Activated CD8-positive, alpha-beta memory T cell treated with anti-CD3 and anti-CD28 coated beads, Interleukin-2, amount 50 U/mL, for 48 hours (primary cell): ENCODE measurements at regions not wholly inside any gene's neighbourhood (a gene's known extent, or its start where the extent isn't known, plus 50 kb on each side); places are given as distances from the start of the nearest gene placed in this dataset.

Experiments
- DNase-seq: peaks from one replicate; pipeline ENCODE4 v3.0.0-alpha.2; 2020

DNA sequence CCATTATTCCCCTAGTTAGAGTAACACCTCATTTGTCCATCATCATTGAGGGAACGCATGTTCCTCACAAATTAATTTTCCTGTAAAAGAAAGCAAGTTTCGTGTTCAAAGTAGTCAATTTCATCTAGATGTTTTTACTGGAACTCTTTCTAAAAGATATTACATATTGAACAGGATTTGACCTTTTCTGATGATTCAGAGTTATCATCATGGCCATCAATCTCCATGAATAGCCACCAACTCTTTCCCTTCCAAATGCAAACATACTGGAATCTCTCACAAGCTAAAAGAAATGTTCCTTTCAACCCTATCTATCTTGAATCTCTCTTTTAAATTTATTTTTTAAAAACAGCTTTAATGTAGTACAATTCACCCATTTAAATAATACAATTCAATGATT is 263.1 kb upstream of the FAR2 start:
- no peak for DNase-seq

DNA sequence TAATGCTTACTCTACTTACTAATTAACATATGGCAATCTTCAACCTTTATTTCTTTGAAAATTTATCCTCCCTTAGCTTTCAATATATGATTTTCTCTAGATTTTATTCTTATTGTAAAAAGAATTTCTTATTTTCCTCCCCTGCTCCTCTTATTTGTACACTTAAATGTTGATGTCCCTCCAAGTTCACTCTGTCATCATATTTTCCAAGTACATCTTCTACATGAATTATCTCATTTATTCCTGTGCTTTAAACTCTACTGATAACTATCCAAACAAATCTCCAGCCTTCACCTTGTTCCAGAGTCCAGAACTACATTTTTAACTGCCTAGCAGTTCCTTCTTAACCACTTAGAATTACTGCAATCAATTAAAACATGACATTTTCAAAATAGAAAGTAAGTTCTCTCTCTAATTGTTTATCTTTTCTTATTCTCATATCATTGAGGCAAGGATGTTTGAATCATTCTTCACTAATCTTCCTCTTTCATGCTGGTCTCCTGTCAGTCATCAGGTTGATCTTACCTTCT is 261.6 kb upstream of the FAR2 start:
- DNase-seq = no peak

DNA sequence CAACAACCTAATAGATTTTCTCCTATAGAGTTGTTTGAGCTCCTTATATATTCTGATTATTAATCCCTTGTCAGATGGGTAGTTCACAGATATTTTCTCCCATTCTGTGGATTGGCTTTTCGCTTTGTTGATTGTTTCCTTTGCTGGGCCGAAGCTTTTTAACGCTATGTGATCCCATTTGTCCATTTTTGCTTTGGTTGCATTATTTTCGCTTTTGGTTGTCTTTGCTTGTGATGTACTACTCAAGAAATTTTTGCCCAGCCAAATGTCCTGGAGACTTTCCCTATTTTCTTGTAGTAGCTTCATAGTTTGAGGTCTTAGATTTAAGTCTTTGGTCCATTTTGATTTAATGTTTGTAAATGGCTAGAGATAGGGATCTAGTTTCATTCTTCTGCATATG is 258.4 kb upstream of the FAR2 start:
- no peak for DNase-seq

DNA sequence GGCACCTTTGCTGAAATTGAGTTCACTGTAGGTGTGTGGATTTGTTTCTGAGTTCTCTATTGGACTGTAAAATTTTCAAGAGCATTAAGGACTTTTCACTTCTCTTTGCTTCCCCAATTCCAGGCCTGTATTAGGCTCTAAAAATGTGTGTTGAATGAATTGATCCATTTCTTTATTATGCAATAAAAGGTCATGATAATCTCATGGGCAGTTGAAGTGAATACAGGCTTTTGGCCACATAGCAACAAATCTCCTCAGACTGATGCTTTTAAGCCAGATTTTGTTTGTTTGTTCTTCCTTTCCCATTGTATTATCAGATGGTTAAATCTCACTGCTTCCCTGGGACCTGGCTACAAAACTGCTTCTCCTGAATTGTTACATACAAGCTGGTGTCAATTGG is 258.0 kb upstream of the FAR2 start:
- DNase-seq = no peak

DNA sequence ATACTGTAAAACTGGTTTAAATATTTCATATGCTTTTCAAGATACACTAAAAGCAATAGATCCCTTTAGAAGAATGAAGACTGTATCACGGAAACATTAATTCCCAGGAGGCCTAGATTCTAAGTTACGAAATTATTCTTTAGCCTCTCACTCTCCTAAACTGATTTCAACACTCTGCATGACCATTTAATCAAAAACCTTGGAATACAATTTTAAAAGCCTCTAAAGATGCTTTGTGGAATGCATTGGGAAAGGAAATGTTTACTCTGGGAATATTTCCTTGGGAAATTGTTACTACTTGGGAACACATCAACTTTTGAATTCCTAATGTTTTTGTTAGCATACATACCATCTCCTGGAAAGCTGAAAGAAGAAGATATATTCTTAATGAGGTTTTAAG is 255.7 kb upstream of the FAR2 start:
- DNase-seq = no peak

DNA sequence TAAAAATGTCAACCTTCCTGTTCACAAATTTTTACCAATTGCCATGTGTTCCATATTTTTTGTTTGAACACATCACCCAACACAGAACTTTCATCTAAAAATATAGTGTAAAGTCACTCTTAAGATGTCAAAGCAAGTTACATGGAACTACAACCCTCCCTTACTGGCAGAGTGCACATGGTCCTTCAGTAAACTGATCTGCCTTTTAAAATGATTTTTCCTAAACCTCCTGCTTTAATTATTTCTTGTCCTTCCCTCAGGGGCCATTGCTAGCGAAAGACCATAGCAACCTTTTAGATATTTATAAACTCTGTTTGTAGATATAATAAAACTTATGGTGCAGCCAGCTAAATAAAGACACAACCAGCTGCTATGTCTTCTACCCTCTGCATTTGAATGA is 255.2 kb upstream of the FAR2 start:
- DNase-seq = no peak

DNA sequence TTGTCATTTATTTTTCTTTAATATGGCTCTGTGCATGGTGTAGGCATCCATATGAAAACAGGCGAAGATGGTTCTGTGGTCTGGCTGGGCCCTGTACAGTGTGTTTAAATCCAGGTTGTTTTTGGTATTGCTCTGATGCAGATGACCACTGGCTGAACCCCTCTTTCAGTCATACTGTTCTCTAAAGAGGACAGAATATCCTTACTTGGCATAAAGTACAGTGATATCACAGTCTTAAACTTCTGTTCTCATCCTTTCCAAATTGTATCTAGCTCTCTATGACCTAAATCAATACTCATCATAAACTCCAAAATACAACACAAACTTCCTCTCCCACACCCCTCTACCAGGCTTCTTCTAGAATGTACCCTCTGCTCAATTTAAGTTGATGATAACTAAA is 252.7 kb upstream of the FAR2 start:
- DNase-seq = no peak

DNA sequence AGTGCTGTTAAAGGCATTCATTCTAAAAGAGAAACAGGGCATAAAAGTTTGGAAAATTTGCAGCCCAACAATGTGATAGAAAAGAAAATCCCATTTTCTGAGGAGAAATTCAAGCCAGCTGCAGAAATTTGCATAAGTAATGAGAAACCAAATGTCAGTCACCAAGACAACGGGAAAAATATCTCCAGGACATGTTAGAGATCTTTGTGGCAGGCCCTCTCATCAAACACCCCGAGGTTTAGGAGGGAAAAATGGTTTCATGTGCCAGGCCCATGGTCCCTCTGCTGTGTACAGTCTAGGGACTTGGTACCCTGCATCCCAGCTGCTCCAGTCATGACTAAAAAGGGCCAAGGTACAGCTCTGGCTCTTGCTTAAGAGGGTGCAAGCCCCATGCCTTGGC is 251.0 kb upstream of the FAR2 start:
- DNase-seq = no peak

DNA sequence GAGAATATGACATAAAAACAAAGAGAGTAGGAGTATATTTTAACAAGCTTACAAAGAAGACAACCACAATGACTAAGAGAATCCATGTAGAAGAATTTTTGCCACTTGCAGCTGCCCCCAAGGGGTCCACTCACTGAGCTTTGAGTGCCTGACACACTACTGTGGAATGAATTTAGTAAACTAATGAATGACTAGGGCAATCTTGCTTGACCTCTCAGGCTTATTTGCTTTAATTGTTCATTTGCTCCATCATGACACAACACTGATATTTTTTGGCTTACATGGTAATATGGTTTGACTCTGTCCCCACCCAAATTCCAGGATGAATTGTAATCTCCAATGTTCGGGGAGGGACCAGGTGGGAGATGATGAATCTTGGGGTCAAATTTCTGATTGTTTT is 249.1 kb upstream of the FAR2 start:
- DNase-seq = no peak

DNA sequence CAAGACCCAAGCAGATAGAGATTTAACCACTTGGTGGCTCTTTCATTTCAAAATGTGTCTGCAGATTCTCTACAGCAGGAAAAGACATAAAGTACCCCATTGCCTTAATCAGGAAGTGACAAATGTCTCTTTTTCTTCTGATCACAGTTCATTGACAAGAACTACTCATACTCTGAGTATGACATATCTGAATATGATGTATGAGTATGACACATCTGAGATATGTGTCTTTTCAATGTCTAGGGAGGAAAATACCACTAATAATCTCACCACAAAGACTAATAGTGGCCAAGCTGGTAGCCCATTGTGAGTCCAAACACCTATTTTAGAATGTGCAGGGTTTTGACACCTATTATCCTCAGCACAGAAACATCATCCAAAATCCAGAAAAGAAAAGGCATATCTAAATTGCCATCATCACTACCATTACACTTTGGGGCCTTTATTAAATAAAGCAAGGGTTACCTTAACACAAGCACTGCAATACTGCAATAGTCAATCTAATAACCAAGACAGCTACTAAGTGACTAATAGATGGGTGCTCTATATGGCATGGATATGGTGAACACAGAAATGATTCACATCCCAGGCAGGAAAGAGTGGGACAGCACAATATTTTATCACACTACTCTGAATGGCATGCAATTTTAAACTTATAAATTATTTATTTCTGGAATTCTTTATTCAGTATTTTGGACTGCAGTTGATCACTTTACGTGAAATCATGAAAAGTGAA is 243.7 kb upstream of the FAR2 start:
- DNase-seq = no peak

DNA sequence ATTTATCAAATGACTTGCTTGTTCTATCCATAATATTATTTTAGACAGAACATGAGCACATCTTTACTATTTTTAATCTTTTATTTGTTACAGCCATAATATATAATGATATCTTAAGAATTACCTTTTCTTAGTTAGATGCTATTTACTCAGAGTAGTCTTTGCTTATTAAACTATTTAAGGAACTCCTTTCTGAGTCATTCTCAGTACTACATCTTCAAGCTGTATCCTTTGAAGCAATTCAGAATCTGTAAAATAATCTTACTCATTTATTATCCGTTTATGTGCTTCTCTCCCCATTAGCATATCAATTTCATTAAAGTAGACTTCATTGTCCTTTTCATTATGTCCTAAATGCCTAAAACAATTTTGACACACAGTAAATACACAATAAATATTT is 240.4 kb upstream of the FAR2 start:
- DNase-seq = no peak

DNA sequence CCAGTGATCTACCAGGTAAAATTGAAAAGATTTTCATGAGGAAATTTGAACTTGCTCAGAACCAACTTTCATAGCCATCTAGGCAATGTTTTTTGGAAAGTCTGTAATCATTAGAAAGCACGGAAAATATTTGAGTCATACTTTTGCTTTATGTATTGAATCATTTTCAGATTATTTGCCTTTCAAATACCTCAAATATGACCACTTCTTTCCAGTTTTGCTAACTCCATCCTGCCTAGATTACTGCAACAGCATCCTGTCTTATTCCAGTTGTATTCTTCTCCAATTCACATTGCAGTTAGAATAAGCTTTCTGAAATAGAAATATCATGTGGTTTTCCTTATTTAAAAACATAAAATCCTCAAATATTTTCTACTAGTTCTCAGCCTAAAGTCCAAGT is 239.8 kb upstream of the FAR2 start:
- no peak for DNase-seq

DNA sequence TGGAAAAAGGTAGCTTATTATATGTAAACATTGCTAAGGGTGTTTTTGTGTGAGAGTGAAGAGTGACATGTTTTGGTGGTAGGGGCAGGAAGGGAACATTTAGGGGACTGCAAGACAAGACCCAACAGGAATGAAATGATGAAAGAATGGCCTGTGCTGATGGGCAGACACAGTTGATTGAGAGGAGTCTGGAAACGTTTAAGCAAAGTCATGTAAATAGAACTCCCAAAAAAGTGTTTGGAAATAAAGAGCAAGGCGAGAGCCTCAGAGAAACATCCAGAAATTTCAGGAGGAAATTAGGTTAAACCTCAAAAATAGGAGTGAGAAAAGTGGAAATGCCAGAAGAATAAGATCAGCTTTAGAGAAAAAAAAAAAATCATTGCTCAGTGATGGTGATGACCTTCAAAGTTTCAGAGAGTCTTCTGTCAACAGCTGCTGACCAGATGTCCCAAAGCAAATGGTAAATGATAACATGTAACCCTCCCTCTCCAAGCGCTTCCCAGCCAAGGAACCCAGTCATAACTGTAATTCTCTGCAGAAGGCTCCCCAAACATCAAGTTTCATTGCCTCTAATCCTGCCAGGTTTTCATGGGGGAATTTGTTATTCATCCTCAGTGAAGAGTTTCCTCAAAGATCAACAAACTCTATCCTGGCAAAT is 223.2 kb upstream of the FAR2 start:
- no peak for DNase-seq

DNA sequence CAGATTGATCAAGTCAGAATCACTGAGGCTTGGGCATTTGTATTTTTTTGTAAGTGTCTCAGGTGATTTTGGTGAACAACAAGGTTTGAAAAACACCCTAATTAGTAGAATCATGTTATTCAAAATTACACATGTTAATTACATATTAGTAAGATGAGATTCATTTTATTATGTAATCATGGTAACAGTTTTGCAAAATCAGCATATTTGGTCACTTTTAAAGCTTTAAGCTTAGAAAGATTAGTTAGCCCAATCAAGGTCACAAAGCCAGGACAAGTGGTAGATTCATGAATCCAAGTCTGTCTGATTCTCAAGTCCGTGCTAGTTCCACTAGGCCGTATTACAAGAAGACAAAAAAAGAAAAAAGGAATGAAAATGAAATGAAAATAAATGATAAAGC is 218.4 kb upstream of the FAR2 start:
- no peak for DNase-seq

DNA sequence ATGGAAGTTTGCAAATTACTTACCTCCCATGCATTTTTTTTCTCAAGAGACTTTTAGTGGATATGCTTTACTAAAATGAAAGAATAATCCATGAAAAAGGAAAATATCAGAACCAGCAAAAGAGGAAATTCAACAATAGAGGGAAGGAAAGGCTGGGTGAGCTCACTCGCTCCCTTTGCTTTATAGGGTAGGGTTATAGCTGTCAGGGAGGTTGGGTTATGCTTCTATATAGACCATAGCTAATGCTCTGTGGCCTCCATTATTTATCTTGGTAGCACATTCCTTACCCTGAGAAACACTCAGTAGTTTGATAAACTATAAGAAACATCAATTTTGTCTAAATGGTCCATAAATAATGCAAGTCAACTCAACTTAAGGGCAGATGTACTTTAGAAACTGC is 215.9 kb upstream of the FAR2 start:
- DNase-seq = no peak

DNA sequence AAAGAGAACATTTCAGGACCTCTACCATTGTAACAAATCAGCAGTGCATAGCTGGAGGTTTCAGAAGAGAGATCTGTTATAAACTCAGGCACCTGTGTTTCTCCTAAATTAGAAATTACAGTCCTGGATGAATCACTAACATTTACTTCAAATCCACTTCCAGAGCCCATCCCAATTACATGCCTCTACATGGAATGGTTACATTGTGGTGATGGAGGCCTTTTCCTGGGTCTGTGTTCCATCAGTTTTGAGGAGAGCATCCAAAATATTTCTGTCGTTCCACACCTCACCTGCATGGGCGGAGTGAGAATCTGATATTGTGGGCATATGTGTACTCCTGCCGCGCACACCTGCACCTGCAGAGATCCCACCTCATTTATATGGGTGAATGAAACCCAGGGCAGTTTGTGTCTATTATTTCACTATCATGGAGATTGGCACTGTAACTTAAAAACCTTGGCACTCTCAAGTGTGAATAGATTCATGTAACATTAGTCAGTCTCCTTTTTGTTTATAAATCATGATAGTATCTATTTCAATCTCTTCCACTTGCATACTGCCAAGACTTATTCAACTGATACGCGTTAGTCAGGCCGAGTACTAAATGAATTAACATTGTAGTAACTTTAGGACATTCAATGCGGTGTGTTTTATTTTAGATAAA is 215.1 kb upstream of the FAR2 start:
- no peak for DNase-seq

DNA sequence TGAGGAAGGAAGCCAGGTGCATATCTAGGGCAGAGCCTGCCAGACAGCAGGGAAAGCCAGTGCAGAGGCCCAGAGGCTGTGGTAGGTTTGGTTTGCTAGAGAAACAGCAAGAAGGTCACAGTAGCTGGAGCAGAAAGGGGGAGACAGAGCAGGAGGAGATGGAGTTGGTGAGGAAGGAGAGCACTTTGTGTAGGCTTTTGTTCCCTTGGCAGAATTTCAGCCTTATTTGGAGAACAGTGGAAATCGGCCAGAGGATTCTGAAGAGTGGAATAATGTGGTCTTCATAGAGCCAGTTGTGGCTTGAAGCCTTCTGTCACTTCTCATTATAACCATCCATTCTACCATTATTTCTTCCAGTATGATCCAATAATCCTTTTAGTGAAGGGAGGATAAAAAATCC is 212.9 kb upstream of the FAR2 start:
- DNase-seq = no peak

DNA sequence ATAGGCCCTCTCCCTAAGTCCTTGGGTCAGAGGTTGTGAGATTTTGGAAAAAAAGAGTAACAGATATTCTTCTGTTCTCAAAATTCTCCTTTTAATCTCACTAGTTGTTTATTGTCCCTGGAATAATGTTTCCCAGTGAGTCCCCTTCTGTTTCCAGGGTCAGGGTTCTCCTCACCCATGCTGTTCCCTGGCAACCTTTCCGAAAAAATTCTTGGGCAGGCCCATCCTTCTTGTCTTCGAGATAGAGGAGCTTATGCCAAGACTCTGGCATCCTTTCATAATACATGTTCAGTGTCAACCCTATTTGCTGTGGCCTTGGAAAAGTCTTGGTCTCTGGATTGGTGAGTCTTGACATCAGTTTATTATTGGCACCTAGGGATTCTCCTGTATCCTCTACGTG is 212.4 kb upstream of the FAR2 start:
- no peak for DNase-seq

DNA sequence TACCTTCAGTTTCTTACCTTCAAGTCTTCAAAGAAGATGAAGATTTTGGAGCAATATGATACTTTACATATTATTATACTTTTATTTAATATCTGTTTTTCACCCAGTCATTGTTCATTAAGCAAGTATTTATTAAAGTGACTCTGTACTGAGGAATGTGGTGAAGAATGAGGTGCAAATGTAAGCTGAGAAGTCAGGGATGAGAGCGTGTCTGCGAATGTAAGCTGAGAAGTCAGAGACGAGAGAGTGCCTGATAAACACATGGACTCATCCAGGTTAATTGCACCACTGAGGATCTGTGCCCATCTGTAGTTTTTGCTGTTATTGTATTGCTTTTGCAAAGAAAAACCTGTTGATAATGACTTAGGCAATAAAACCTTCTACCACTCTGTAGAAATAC is 211.9 kb upstream of the FAR2 start:
- no peak for DNase-seq

DNA sequence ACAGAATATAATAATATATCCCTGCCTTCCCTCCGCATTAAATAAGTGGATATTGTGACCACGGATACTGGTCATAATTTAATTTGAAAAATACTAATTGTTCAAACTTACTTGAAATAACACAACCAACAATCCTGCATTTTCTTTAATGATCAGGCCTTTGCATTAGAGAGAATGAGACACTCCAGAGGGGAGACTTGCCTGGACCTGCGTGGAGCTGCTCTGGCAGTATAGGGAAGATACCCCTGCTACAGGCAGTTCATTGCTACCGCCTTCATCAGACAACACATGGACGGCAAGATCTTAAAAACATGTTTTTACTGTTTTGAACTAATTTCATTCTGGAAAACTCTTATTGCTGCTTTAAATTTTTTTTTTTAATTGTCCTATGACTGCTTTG is 211.0 kb upstream of the FAR2 start:
- no peak for DNase-seq

DNA sequence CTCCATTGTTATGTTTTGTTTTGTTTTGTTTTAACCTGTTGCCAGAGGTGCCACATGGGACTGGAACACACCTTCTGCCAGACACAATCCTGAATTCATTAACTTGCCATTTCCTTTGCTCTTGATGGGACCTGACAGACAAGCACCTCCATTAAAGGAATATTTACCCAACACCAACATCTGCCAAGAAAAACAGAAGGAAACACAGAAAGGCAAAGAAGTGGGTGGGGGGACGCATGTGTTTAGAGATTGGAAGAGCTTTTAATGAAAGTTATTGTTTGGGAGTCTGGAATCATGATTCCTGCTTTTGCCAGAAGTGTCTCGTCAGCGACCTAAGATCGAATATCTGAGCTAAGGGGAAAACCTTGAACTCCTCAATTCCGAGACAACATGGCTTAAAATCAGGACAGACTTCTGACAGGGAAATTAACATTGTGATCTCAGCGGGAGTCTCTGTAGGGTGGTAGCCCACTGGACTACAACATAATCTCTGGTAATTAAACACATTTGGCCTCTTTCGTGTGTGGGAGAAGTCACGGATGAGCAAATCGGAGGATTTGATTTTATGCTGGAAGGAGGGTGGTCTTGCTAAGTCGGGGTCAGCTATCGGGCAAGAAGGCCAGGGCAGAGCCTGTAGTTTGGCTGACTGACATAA is 210.4 kb upstream of the FAR2 start:
- DNase-seq = no peak

DNA sequence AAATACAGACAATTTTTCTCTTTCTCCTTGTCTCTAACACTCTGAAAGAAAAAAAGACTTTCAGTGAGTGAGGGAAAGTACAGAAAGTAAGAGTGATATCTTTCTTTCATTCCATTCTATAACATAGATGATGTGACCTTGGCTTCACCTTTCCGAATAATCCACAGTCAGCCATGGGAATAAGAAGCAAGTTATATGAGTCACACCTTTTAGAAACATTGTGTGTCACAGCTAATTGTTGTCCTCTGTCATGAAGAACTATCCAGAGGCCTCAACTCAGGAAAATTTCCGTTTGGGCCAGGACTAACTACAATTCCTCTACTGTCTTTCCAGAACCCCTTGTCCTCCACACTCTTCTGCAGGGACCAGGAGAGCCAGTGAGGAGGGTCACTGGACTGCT is 209.7 kb upstream of the FAR2 start:
- DNase-seq = no peak

DNA sequence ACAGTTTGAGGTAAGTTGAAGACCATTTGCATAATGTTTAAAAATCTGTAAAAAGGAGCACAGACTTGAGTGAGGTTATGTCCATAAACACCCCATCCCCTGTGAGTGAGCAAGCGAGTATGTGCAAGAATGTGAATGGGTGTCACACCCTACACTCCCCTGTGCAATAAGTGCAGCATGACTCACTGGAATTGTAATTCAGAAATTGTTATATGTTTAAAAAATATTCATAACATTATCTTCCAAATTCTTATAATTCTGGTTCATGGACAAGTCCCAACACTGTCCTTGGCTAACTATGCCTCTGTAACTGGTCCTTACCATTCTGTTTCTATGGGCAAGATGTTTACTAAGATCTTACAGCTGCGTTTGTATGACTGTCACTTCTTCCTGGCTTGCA is 207.8 kb upstream of the FAR2 start:
- DNase-seq = no peak

DNA sequence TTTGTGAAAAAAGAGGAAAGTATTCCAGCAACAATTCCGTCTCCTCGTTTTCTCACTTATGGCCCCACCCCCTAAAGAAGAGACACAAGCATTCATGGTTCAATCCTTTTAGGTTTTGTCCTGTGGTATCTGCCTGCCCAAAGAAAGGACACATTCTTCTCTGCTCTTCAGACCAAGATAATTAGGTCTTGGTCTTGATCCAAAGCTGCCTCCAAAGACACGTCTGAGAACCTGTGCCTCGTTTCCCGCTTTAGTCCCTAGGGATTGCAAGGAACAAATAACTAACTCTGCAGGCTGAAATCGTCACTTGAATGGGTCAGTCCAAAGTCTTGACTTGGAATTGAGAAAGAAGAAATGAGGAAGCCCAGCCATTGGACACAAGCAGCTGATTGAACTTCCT is 202.7 kb upstream of the FAR2 start:
- DNase-seq = no peak
